ENCODE measurements at regions not wholly inside any gene's neighbourhood (a gene's known extent, or its start where the extent isn't known, plus 50 kb on each side); places are given as distances from the start of the nearest gene placed in this dataset.

DNA sequence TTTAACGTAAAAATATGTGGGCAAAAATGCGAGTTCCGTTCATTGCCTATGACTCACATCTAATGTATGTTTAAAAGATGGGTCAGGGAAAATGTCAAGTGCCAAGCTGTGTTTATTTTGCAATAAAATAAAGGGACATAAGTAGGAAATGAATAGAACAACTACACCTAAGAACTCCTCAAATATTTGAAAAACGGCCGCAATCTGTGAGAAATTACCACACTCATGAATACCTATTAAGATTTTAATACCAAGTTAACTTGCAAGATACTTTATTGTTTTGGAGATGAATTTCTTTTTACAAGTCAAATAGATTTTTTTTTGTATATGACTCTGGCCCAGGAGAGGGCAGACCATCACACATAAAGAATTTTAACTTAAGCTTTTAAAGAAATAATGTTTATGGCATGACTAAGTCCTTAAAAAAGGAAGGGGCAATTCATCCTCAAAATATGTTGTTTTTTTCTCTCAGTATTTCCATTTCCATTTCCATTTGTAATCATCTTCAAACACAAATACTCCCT, 152.7 kb downstream of the SUCNR1 start:
- peak; percentile 83 for ATAC-seq
- TF ChIP-seq SNAI2 (CRISPR knock-in tag; IDR thresholded peaks at IDR 0.05) (no peak), ESRRG (CRISPR knock-in tag; IDR thresholded peaks at IDR 0.05) (no peak), TOX (CRISPR knock-in tag; IDR thresholded peaks at IDR 0.05; ENCODE audit: borderline replicate concordance) (no peak; the same call in 1 of the 2 replicates), ZFP3 (CRISPR knock-in tag; IDR thresholded peaks at IDR 0.05) (no peak), BACH2 (CRISPR knock-in tag; IDR thresholded peaks at IDR 0.05; ENCODE audit: borderline replicate concordance) (no peak), ISL1 (CRISPR knock-in tag; IDR thresholded peaks at IDR 0.05) (peak; percentile 72)
- TF ChIP-seq, protein P1, sequence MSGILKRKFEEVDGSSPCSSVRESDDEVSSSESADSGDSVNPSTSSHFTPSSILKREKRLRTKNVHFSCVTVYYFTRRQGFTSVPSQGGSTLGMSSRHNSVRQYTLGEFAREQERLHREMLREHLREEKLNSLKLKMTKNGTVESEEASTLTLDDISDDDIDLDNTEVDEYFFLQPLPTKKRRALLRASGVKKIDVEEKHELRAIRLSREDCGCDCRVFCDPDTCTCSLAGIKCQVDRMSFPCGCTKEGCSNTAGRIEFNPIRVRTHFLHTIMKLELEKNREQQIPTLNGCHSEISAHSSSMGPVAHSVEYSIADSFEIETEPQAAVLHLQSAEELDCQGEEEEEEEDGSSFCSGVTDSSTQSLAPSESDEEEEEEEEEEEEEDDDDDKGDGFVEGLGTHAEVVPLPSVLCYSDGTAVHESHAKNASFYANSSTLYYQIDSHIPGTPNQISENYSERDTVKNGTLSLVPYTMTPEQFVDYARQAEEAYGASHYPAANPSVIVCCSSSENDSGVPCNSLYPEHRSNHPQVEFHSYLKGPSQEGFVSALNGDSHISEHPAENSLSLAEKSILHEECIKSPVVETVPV (CRISPR knock-in tag; IDR thresholded peaks at IDR 0.05) = no peak
- TF ChIP-seq, protein P2, sequence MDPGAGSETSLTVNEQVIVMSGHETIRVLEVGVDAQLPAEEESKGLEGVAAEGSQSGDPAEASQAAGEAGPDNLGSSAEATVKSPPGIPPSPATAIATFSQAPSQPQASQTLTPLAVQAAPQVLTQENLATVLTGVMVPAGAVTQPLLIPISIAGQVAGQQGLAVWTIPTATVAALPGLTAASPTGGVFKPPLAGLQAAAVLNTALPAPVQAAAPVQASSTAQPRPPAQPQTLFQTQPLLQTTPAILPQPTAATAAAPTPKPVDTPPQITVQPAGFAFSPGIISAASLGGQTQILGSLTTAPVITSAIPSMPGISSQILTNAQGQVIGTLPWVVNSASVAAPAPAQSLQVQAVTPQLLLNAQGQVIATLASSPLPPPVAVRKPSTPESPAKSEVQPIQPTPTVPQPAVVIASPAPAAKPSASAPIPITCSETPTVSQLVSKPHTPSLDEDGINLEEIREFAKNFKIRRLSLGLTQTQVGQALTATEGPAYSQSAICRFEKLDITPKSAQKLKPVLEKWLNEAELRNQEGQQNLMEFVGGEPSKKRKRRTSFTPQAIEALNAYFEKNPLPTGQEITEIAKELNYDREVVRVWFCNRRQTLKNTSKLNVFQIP (CRISPR knock-in tag; IDR thresholded peaks at IDR 0.05; ENCODE audit: borderline replicate concordance, low read depth) = no peak

DNA sequence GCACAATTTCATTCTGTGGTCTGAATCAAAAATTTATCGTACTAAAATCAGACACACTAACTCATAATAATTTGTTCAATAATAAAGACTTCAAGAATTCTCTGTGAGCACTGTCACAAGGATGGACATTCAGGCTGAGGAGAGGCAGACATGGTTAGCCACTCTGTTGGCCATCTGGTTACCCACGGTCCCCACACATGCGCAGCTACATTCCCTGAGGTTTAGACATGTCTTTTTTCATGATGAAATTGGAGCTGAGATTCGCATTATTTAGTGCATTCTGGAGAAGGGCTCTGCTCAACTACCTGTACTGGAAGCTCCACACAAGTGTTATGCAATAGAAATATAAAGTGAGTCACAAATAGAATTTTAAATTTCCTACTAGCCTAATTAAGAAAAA, 156.9 kb downstream of the SUCNR1 start:
- no peak for TF ChIP-seq ZFP3 (CRISPR knock-in tag; IDR thresholded peaks at IDR 0.05)
- no peak for TF ChIP-seq CSDC2 (CRISPR knock-in tag; IDR thresholded peaks at IDR 0.05)
- TF ChIP-seq ZNF8 (CRISPR knock-in tag; IDR thresholded peaks at IDR 0.05) = no peak
- TF ChIP-seq ZNF70 (CRISPR knock-in tag; IDR thresholded peaks at IDR 0.05) = no peak
- no peak for TF ChIP-seq RARB (CRISPR knock-in tag; IDR thresholded peaks at IDR 0.05)
- TF ChIP-seq ZC3H10 (CRISPR knock-in tag; IDR thresholded peaks at IDR 0.05) = no peak
- TF ChIP-seq ISL1 (CRISPR knock-in tag; IDR thresholded peaks at IDR 0.05) = no peak
- no peak for TF ChIP-seq ZFP30 (CRISPR knock-in tag; IDR thresholded peaks at IDR 0.05)
- TF ChIP-seq TOX (CRISPR knock-in tag; IDR thresholded peaks at IDR 0.05; ENCODE audit: borderline replicate concordance) = no peak
- no peak for TF ChIP-seq ARNTL (CRISPR knock-in tag; IDR thresholded peaks at IDR 0.05; ENCODE audit: borderline replicate concordance, low read depth)
- TF ChIP-seq, protein P3, sequence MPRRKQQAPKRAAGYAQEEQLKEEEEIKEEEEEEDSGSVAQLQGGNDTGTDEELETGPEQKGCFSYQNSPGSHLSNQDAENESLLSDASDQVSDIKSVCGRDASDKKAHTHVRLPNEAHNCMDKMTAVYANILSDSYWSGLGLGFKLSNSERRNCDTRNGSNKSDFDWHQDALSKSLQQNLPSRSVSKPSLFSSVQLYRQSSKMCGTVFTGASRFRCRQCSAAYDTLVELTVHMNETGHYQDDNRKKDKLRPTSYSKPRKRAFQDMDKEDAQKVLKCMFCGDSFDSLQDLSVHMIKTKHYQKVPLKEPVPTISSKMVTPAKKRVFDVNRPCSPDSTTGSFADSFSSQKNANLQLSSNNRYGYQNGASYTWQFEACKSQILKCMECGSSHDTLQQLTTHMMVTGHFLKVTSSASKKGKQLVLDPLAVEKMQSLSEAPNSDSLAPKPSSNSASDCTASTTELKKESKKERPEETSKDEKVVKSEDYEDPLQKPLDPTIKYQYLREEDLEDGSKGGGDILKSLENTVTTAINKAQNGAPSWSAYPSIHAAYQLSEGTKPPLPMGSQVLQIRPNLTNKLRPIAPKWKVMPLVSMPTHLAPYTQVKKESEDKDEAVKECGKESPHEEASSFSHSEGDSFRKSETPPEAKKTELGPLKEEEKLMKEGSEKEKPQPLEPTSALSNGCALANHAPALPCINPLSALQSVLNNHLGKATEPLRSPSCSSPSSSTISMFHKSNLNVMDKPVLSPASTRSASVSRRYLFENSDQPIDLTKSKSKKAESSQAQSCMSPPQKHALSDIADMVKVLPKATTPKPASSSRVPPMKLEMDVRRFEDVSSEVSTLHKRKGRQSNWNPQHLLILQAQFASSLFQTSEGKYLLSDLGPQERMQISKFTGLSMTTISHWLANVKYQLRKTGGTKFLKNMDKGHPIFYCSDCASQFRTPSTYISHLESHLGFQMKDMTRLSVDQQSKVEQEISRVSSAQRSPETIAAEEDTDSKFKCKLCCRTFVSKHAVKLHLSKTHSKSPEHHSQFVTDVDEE (CRISPR knock-in tag; IDR thresholded peaks at IDR 0.05) = no peak
- no peak for TF ChIP-seq PPARA (CRISPR knock-in tag; IDR thresholded peaks at IDR 0.05; ENCODE audit: borderline replicate concordance)
- no peak for TF ChIP-seq SNAI2 (CRISPR knock-in tag; IDR thresholded peaks at IDR 0.05)
- ATAC-seq = no peak

DNA sequence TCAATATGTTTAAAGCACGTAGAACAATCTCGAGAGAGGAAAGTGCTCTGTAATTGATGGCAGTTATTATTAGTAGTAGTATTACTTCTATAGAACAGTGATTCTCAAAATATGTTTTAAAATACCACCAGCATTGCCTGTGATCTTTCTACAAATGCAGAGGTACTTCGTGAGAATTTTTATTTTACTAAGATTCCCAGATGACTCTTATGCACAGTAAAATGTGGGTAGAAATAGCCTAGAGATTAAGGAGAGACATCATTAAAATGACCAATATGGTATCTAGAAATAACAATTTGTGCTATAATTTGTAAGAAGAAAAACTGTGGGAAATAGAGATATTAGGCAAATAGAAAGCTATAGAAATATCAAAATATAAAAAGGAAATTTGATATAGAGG, 157.9 kb downstream of the SUCNR1 start:
- TF ChIP-seq ZFP3 (CRISPR knock-in tag; IDR thresholded peaks at IDR 0.05) (no peak), PPARA (CRISPR knock-in tag; IDR thresholded peaks at IDR 0.05; ENCODE audit: borderline replicate concordance) (no peak), ZNF8 (CRISPR knock-in tag; IDR thresholded peaks at IDR 0.05) (no peak), ISL1 (CRISPR knock-in tag; IDR thresholded peaks at IDR 0.05) (no peak), ZNF70 (CRISPR knock-in tag; IDR thresholded peaks at IDR 0.05) (no peak), CSDC2 (CRISPR knock-in tag; IDR thresholded peaks at IDR 0.05) (no peak), ESRRG (CRISPR knock-in tag; IDR thresholded peaks at IDR 0.05) (no peak), ZC3H10 (CRISPR knock-in tag; IDR thresholded peaks at IDR 0.05) (no peak), GLIS3 (CRISPR knock-in tag; IDR thresholded peaks at IDR 0.05) (no peak), TOX (CRISPR knock-in tag; IDR thresholded peaks at IDR 0.05; ENCODE audit: borderline replicate concordance) (no peak), RARB (CRISPR knock-in tag; IDR thresholded peaks at IDR 0.05) (no peak), BACH2 (CRISPR knock-in tag; IDR thresholded peaks at IDR 0.05; ENCODE audit: borderline replicate concordance) (no peak), TCF4 (CRISPR knock-in tag; IDR thresholded peaks at IDR 0.05; ENCODE audit: borderline replicate concordance) (no peak), SNAI2 (CRISPR knock-in tag; IDR thresholded peaks at IDR 0.05) (no peak)
- TF ChIP-seq, protein P2 (CRISPR knock-in tag; IDR thresholded peaks at IDR 0.05; ENCODE audit: borderline replicate concordance, low read depth) = no peak
- TF ChIP-seq, protein P4, sequence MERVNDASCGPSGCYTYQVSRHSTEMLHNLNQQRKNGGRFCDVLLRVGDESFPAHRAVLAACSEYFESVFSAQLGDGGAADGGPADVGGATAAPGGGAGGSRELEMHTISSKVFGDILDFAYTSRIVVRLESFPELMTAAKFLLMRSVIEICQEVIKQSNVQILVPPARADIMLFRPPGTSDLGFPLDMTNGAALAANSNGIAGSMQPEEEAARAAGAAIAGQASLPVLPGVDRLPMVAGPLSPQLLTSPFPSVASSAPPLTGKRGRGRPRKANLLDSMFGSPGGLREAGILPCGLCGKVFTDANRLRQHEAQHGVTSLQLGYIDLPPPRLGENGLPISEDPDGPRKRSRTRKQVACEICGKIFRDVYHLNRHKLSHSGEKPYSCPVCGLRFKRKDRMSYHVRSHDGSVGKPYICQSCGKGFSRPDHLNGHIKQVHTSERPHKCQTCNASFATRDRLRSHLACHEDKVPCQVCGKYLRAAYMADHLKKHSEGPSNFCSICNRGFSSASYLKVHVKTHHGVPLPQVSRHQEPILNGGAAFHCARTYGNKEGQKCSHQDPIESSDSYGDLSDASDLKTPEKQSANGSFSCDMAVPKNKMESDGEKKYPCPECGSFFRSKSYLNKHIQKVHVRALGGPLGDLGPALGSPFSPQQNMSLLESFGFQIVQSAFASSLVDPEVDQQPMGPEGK (CRISPR knock-in tag; IDR thresholded peaks at IDR 0.05; ENCODE audit: borderline replicate concordance) = no peak

More for the DNA sequence above, 157.9 kb downstream of the SUCNR1 start:
- no peak for ATAC-seq
